ENCODE measurements at regions not wholly inside any gene's neighbourhood (a gene's known extent, or its start where the extent isn't known, plus 50 kb on each side); places are given as distances from the start of the nearest gene placed in this dataset.

GRCh38 chr15:97078591-97078990, 748.1 kb downstream of the NR2F2 start:
- no peak for DNase-seq (ENCODE audit: low read depth in 2 of 2, low spot score in 1 of 2)

- DNase-seq (ENCODE audit: low read depth in 2 of 2, low spot score in 1 of 2), result no peak
Observed at GRCh38 chr15:97081666-97082226, 751.2 kb downstream of the NR2F2 start.

DNA sequence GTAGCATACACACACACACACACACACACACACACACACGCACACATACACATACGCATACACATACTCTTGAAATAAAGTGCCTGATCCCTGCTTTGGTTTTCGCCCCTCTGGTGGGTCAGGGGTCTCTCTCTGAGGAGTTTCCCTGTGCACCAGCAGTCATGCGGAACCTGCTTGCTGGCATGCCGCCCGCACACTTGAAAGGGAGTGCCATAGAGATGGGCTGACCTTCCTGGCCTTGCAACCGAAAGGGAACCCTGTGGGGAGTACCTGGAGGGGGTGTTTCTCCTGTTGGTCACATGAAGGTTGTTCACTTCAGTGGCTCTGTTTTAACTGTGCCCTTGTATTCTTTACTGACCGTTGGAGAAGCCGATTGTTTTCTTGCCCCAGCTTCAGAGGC, 752.3 kb downstream of the NR2F2 start:
- no peak for DNase-seq (ENCODE audit: low read depth in 2 of 2, low spot score in 1 of 2)

GRCh38 chr15:97084650-97085049, 754.1 kb downstream of the NR2F2 start:
- no peak for DNase-seq (ENCODE audit: low read depth in 2 of 2, low spot score in 1 of 2)

- DNase-seq (ENCODE audit: low read depth in 2 of 2, low spot score in 1 of 2), result no peak
Observed at GRCh38 chr15:97085731-97086130, 755.2 kb downstream of the NR2F2 start.

GRCh38 chr15:97087006-97087741, 756.7 kb downstream of the NR2F2 start:
- DNase-seq (ENCODE audit: low read depth in 2 of 2, low spot score in 1 of 2), result no peak

DNA sequence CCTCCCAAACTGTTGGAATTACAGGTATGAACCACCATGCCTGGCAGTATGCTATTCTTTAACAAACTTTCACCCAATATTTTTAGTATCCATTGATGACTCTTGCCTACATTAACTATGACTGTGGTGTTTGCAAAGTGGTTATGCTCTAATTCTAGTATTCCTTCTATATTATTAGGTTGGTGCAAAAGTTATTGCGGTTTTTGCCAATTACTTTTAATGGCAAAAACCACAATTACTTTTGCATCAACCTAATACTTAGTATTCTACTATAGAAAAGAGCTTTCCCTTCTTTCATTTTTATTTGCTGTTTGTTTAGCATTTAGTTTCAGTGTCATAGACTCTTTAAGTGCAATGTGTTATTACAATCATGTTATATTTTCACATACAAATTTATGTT, 760.6 kb downstream of the NR2F2 start:
- DNase-seq (ENCODE audit: low read depth in 2 of 2, low spot score in 1 of 2), result no peak

DNA sequence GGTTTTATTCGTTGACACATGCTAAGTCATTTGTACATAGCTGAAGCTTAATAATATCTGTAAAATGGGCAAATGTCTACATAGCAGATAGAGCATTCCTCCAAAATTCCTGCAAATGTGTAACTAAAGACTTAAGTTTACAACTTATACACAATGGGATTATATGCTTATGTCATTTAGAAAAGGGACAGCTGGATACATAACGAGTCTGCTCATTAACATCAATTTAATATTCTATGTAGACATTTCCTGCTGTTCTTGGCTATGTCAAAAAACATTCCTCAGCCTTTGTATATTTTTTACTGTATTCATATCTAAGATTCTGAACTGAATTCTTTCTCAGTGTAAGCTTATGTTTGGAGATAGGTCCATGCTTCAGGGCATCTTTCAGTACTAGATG, 762.2 kb downstream of the NR2F2 start:
- no peak for DNase-seq (ENCODE audit: low read depth in 2 of 2, low spot score in 1 of 2)

GRCh38 chr15:97096303-97096835, 765.9 kb downstream of the NR2F2 start:
- no peak for DNase-seq (ENCODE audit: low read depth in 2 of 2, low spot score in 1 of 2)

GRCh38 chr15:97099040-97099439, 768.5 kb downstream of the NR2F2 start:
- no peak for DNase-seq (ENCODE audit: low read depth in 2 of 2, low spot score in 1 of 2)

GRCh38 chr15:97101572-97101971, 771.1 kb downstream of the NR2F2 start:
- DNase-seq (ENCODE audit: low read depth in 2 of 2, low spot score in 1 of 2), result no peak

DNA sequence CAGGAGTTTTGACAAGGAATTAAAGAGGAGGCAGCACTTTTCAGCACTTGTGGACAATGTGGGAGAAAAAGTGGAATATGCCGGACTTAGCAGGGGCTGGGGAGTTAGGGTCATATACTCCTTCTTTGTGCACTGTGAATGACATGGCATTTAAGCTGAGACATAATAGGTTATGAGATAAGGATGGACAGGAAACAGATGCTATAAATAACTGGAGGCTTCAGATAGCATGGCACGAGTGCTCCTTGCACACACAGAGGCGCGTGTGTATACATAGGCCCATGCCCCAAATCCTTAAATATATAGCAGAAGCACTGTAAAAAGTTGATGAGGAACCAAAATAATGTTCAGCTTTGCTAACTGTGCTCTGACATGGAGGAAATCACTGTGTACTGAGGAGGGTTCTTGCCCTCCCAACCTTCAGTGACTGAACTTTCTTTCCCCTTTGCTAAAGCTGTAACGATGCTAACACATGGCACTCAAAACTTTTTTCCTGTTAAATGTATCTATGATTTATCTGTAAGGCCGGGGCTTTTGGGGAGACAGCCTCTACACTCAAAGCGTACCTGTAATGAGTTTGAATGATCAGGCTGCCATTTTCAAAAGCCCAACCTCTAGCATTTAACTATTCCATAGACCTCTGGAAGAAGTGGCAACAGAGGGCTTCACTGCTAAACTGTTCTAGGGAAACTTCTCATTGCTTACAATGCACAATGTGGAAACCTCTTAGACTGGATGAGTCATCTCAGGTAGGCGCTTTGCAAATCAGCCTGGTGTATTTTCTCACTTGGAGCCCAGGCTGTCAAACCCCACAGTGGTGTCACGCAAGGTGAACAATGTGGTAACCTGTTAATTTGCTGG, 784.6 kb downstream of the NR2F2 start:
- no peak for DNase-seq (ENCODE audit: low read depth in 2 of 2, low spot score in 1 of 2)

DNA sequence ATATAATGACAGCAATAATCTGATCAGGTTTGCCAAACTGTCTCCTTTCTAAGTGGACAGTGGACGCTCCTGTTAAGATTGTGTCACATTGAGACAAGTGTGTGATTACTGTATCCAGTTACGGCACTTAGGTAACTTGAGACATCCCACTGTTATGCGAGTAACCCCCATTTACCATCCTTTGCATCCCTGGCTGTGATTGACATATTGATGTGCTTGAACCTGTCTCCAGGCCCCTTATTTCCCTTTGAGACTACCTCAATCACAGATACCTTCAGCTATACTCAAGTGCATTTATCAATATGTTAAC, 785.2 kb downstream of the NR2F2 start:
- DNase-seq (ENCODE audit: low read depth in 2 of 2, low spot score in 1 of 2), result no peak

DNA sequence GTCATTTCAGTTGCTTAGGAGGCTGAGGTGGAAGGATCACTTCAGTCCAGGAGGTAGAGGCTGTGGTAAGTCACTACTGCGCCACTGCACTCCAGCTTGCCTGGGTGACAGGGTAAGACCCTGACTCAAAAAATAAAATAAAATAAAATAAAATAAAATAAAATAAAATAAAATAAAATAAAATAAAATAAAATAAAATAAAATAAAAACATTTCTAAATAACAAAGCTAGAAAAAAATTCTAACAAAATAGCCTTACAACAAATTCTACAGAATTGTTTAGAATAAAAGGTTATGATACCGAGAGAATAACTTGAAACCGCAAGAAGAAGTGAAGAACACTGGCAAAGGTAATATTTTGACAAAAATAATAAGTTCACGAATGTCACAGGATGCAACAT, 794.3 kb downstream of the NR2F2 start:
- no peak for DNase-seq (ENCODE audit: low read depth in 2 of 2, low spot score in 1 of 2)

DNA sequence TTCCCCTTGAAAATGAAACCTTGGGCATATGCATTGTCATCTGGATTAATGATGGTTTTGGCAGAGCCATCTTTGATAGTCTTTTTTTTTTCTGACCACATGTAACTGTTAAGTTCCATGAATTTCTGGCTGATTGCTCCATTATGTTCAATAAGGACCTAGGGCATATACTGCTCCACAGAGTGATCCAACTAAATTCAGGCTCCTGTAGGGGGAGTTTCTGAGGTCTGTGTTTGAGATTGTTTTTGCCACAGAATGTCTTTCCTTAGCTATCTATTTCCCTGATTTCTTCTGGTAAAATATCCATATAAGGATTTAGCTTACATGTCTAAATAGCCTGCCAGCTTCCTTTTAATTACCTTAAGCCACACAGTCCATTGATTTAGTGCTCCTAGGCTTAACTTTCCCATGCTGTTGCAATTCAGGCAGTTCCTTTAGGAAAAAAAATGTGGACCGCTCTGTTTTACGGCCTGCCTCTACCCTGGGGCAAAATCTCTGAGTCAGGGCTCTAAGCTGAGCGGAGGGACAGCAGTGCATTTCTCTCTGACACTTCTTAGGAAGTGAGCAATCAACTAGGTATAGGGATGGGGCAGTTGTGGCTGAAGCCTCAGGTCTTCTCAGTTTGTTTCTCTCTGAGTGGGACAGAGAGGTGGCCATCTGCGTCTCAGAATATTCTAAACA, 796.2 kb downstream of the NR2F2 start:
- DNase-seq (ENCODE audit: low read depth in 2 of 2, low spot score in 1 of 2), result no peak

GRCh38 chr15:97129674-97130073, 799.2 kb downstream of the NR2F2 start:
- no peak for DNase-seq (ENCODE audit: low read depth in 2 of 2, low spot score in 1 of 2)

GRCh38 chr15:97140216-97140615, 809.7 kb downstream of the NR2F2 start:
- DNase-seq (ENCODE audit: low read depth in 2 of 2, low spot score in 1 of 2), result no peak

DNA sequence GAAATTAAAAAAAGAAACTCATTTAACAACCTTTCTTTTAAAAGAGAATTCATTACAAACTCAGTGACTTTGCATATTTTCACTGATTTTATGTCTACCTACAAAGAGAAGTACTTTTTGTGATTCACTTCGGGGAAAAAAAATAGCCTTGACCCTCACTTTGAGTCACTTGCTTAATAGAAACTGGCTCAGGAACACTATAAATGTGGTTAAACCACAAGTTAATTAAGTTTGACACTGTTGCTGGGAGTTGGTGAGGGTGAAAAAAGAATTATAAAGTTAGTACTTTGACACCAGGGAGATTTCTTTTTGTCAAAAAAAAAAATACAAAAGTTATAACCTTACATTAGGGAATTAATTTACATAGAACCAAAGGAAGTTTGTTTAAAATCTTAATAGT, 810.9 kb downstream of the NR2F2 start:
- DNase-seq (ENCODE audit: low read depth in 2 of 2, low spot score in 1 of 2), result no peak

DNA sequence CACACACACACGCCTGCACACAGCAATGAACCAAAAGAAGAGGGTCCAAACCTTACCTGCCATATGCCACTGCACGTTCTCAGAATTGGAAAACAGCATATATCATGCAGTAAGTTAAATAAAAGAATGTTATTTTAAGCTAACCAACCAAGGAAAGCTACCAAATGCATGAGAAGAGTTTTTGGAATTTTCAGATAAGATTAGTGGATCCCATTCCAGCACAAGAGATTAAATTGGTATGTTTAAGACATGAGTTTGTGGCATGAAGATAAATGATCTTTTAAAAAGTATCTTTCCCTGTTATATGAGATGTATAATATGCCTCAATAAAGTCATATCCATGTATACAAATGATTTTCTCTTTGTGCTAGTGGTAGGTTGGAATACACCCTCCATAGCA, 811.4 kb downstream of the NR2F2 start:
- no peak for DNase-seq (ENCODE audit: low read depth in 2 of 2, low spot score in 1 of 2)

- no peak for DNase-seq (ENCODE audit: low read depth in 2 of 2, low spot score in 1 of 2)
Observed at GRCh38 chr15:97143592-97144376, 813.3 kb downstream of the NR2F2 start.

GRCh38 chr15:97144377-97144711, 813.8 kb downstream of the NR2F2 start:
- no peak for DNase-seq (ENCODE audit: low read depth in 2 of 2, low spot score in 1 of 2)
